GM12878 (cell line): ENCODE measurements at regions not wholly inside any gene's neighbourhood (a gene's known extent, or its start where the extent isn't known, plus 50 kb on each side); places are given as distances from the start of the nearest gene placed in this dataset.

Experiments
- ATAC-seq: fragments of 200-7000 bp; cut with Tn5 transposase; 3 replicates; pipeline ENCODE4 v1.9.1; 2020; ENCODE audit warnings: mild to moderate bottlenecking, moderate library complexity
- BruUV-seq: library from RNA; stranded (reverse); fragments of 400-500 nt; replicated peaks from 2 replicates; lab custom pipeline; 2021; lab: Mats Ljungman, UMichigan
- CTCF ChIA-PET: fragments of 300-600 bp; sonication (Branson Sonifier 250); formaldehyde crosslinking; extraction: SDS; loops from one replicate; lab custom pipeline; 2021; ENCODE audit warnings: inconsistent platforms; lab: Yijun Ruan, JAX
- POLR2A ChIA-PET: fragments of 350-600 bp; formaldehyde crosslinking; extraction: SDS; loops from one replicate; lab custom pipeline; 2021; ENCODE audit warnings: inconsistent platforms; lab: Charles Lee
- RAD21 ChIA-PET: fragments of 300-600 bp; sonication (Branson Sonifier 250); formaldehyde crosslinking; loops from one replicate; lab custom pipeline; 2023; ENCODE audit warnings: antibody characterized with exemption; ENCODE audit not compliant: unreplicated experiment; lab: Charles Lee
- SMC1A ChIA-PET: fragments of 300-600 bp; sonication (Branson Sonifier 250); formaldehyde crosslinking; loops from one replicate; lab custom pipeline; 2023; ENCODE audit not compliant: unreplicated experiment, uncharacterized antibody; lab: Charles Lee
- DNase-seq: peaks from one replicate; pipeline ENCODE4 v3.0.0-alpha.2; 2011; ENCODE audit warnings: low read depth, low spot score
- FAIRE-seq: peaks from 3 replicates; lab custom pipeline; 2011; peaks lifted over from hg19 to GRCh38; lab: Jason Lieb, UNC
- H2AFZ ChIP-seq: 2 replicates; pipeline ENCODE4 v1.6.0; 2011; ENCODE audit warnings: low read depth, low read length, control low read depth; ENCODE audit not compliant: control insufficient read depth
- H3K27ac ChIP-seq: 2 replicates; pipeline ENCODE4 v1.5.1; 2011; ENCODE audit warnings: control low read depth; ENCODE audit not compliant: control insufficient read depth, insufficient read depth
- H3K27me3 ChIP-seq, 2 experiments: replicated peaks in 1 of 2; 2 replicates each; pipeline versions ENCODE4 v1.6.0 to v1.6.1; 2011; ENCODE audit warnings: low read length in 1 of 2; ENCODE audit not compliant: control insufficient read depth in 2 of 2, insufficient read depth in 2 of 2
- H3K36me3 ChIP-seq, 2 experiments: 2 replicates each; pipeline ENCODE4 v1.5.1; 2011; ENCODE audit warnings: low read length in 1 of 2; ENCODE audit not compliant: control insufficient read depth in 2 of 2, insufficient read depth in 2 of 2
- H3K4me1 ChIP-seq: 2 replicates; pipeline ENCODE4 v1.6.1; 2011; ENCODE audit warnings: mild to moderate bottlenecking, low read length, moderate library complexity, mixed read lengths; ENCODE audit not compliant: control insufficient read depth, insufficient read depth
- H3K4me2 ChIP-seq: 2 replicates; pipeline ENCODE4 v1.6.0; 2011; ENCODE audit warnings: control low read depth; ENCODE audit not compliant: control insufficient read depth, insufficient read depth
- H3K4me3 ChIP-seq: fragments of 200-600 bp; sonication (generic); 2 replicates; pipeline ENCODE4 v1.5.1; 2016
- H3K79me2 ChIP-seq: 2 replicates; pipeline ENCODE4 v1.6.0; 2011; ENCODE audit warnings: low read length; ENCODE audit not compliant: control insufficient read depth, insufficient read depth
- H3K9ac ChIP-seq: 2 replicates; pipeline ENCODE4 v1.8.0; 2011; ENCODE audit warnings: low read length, control low read depth, mixed read lengths; ENCODE audit not compliant: control insufficient read depth, insufficient read depth
- H3K9me3 ChIP-seq: replicated peaks from 3 replicates; pipeline ENCODE4 v1.5.1; 2011; ENCODE audit warnings: mild to moderate bottlenecking, low read length; ENCODE audit not compliant: control insufficient read depth, insufficient read depth
- H4K20me1 ChIP-seq: 2 replicates; pipeline ENCODE4 v1.6.0; 2011; ENCODE audit not compliant: control insufficient read depth, insufficient read depth
- BCLAF1 ChIP-seq: fragments of 450-650 bp; IDR thresholded peaks from 2 replicates; pipeline ENCODE4 v1.6.1; 2017; ENCODE audit warnings: antibody characterized with exemption, mild to moderate bottlenecking, moderate library complexity
- CBFB ChIP-seq: IDR thresholded peaks from 2 replicates; pipeline ENCODE4 v1.6.1; 2016; ENCODE audit warnings: antibody characterized with exemption, low read depth
- CBX3 ChIP-seq: fragments of 200-600 bp; sonication (generic); IDR thresholded peaks from 2 replicates; pipeline ENCODE4 v1.6.1; 2016; ENCODE audit warnings: low read depth, borderline replicate concordance
- E2F8 ChIP-seq: fragments of 450-650 bp; IDR thresholded peaks from 2 replicates; pipeline ENCODE4 v1.6.1; 2018; ENCODE audit warnings: mild to moderate bottlenecking, low read depth, moderate library complexity; ENCODE audit not compliant: partially characterized antibody
- E4F1 ChIP-seq: fragments of 450-650 bp; IDR thresholded peaks from 2 replicates; pipeline ENCODE4 v1.6.1; 2018; ENCODE audit warnings: borderline replicate concordance, mild to moderate bottlenecking; ENCODE audit not compliant: partially characterized antibody
- EGR1 ChIP-seq, 2 experiments: IDR thresholded peaks; 1 replicate in 1 of 2; 2 replicates in 1 of 2; pipeline ENCODE4 v1.6.1; 2011 to 2012; ENCODE audit warnings: low read depth in 2 of 2, low read length in 2 of 2, borderline replicate concordance in 1 of 2, mild to moderate bottlenecking in 1 of 2, moderate library complexity in 1 of 2
- ESRRA ChIP-seq: IDR thresholded peaks from 2 replicates; pipeline ENCODE4 v1.6.1; 2012; ENCODE audit warnings: mild to moderate bottlenecking, low read length, improper control_type of control experiment
- REST ChIP-seq: IDR thresholded peaks from 2 replicates; pipeline ENCODE4 v1.6.1; 2012; ENCODE audit warnings: mild to moderate bottlenecking, low read depth, low read length
- SREBF2 ChIP-seq: IDR thresholded peaks from 2 replicates; pipeline ENCODE4 v1.6.1; 2012; ENCODE audit warnings: mild to moderate bottlenecking, low read length
- USF1 ChIP-seq: IDR thresholded peaks from 2 replicates; pipeline ENCODE4 v1.6.1; 2011; ENCODE audit warnings: borderline replicate concordance, low read depth, mild to moderate bottlenecking, moderate library complexity, mixed read lengths, low read length; ENCODE audit not compliant: insufficient read depth; ENCODE audit errors: extremely low read length
- in situ Hi-C: fragments of 300-500 bp; cut with MboI; formaldehyde crosslinking; loops from 9 replicates; pipeline ENCODE4 v1.14.3; 2018; ENCODE audit warnings: mixed read lengths
- intact Hi-C: fragments of 100-400 bp; cut with micrococcal nuclease; formaldehyde crosslinking; loops from one replicate; pipeline ENCODE4 v1.14.2; 2022; ENCODE audit not compliant: unreplicated experiment

GRCh38 chr2:180882959-180883358 lies 97.4 kb upstream of the UBE2E3 start:
- Histone ChIP-seq H3K9me3 (no peaks in the 10 kb centered on the region), H3K4me2 (no peak overlapping the region), H3K27ac (no peak overlapping the region), H3K79me2 (no peaks in the 10 kb centered on the region), H3K27me3 (no peaks in the 10 kb centered on the region), H4K20me1 (no peaks in the 10 kb centered on the region), H3K4me1 (no peaks in the 10 kb centered on the region), H3K36me3 (no peaks in the 10 kb centered on the region), H2AFZ (no peak overlapping the region), H3K9ac (no peak overlapping the region), H3K4me3 (no peak overlapping the region)
- BruUV-seq: no TSS peak
- ATAC-seq (no peak), FAIRE-seq (no peak), DNase-seq (no peak)
- ChIA-PET RAD21 (no interaction called here), CTCF (no interaction called here), POLR2A (no interaction called here), SMC1A (no interaction called here)
- in situ Hi-C loops (no loop called here), intact Hi-C loops (no loop called here)
- TF ChIP-seq CBX3 (no peak), EGR1 (IDR thresholded peaks at IDR 0.05; ENCODE audit: borderline replicate concordance in 1 of 2, low read depth in 2 of 2, low read length in 2 of 2) (no peak), REST (no peak), E4F1 (no peak), SREBF2 (no peak), CBFB (no peak), BCLAF1 (no peak), ESRRA (no peak), E2F8 (no peak), USF1 (no peak)
